GM12878 (cell line): ENCODE measurements at regions not wholly inside any gene's neighbourhood (a gene's known extent, or its start where the extent isn't known, plus 50 kb on each side); places are given as distances from the start of the nearest gene placed in this dataset.

ENCODE experiments used
- FOXK2 ChIP-seq: fragments of 450-650 bp; IDR thresholded peaks from 2 replicates; pipeline ENCODE4 v1.6.1; 2017; ENCODE audit warnings: mild to moderate bottlenecking, moderate library complexity
- PKNOX1 ChIP-seq: fragments of 450-650 bp; IDR thresholded peaks from 2 replicates; pipeline ENCODE4 v1.6.1; 2016; ENCODE audit warnings: mild to moderate bottlenecking
- RFX5 ChIP-seq: IDR thresholded peaks from 2 replicates; pipeline ENCODE4 v1.6.1; 2011; ENCODE audit warnings: low read depth, low read length, improper control_type of control experiment

- TF ChIP-seq PKNOX1 (no peak), RFX5 (no peak), FOXK2 (no peak)
These were observed 245.0 kb downstream of the SHOX2 start for GRCh38 chr3:157861076-157861765.
